GM12864 (cell line): ENCODE measurements at regions not wholly inside any gene's neighbourhood (a gene's known extent, or its start where the extent isn't known, plus 50 kb on each side); places are given as distances from the start of the nearest gene placed in this dataset.

Experiments used
- DNase-seq: peaks from one replicate; pipeline ENCODE4 v3.0.0-alpha.2; 2011; ENCODE audit warnings: low read depth
- H3K4me3 ChIP-seq: 2 replicates; pipeline ENCODE4 v1.5.1; 2011; ENCODE audit warnings: mild to moderate bottlenecking, low read depth, low read length, control low read depth
- CTCF ChIP-seq: IDR thresholded peaks from 2 replicates; pipeline ENCODE4 v1.5.1; 2011; ENCODE audit warnings: low read depth, mild to moderate bottlenecking, moderate library complexity, low read length, control low read depth, inconsistent platforms; ENCODE audit errors: missing control alignments

- peak; percentile 82 for TF ChIP-seq CTCF
- no peak overlapping the region for H3K4me3 ChIP-seq
- no peak for DNase-seq
Observed at GRCh38 chr18:21191596-21192307, 50.3 kb upstream of the GREB1L start.
